ENCODE measurements at regions not wholly inside any gene's neighbourhood (a gene's known extent, or its start where the extent isn't known, plus 50 kb on each side); places are given as distances from the start of the nearest gene placed in this dataset.

DNA sequence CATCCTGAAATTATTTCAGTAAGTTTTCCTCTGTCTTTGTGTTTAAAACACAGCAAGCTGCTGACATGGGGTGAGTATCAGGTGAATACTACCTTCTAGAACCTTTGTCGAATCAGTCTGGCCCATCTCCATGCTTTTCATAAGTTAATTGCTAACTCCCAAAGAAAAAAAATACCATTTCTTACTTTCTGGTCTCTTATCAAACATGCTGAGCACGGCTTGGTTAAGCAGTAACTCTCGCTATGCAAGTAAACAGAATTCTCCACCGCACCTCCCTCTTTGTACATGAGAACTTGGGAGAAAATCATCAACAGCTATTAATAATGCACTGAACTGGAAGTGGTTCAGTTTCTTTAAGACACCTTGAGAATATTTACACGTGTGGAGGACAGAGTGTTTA lies 88.6 kb downstream of the FGF9 start:
- Histone ChIP-seq H2BK15ac (ENCODE audit: low read length) (no peak overlapping the region), H3K56ac (replicated peaks; ENCODE audit: insufficient read length, low read depth, low read length) (no peak overlapping the region), H2BK12ac (ENCODE audit: low read depth, low read length) (no peak overlapping the region), H3K4me2 (ENCODE audit: insufficient read depth in 1 of 2, low read depth in 2 of 2, low read length in 2 of 2) (no peak overlapping the region), H3K9ac (replicated peaks in 1 of 4; ENCODE audit: extremely low read depth in 1 of 4, low read depth in 3 of 4, low read length in 3 of 4) (no peak overlapping the region), H3K23me2 (ENCODE audit: low read depth, low read length) (no peaks in the 10 kb centered on the region), H3K27me3 (replicated peaks in 1 of 4; ENCODE audit: control insufficient read depth in 3 of 4, extremely low read depth in 1 of 4, insufficient read depth in 3 of 4, low read length in 3 of 4) (no peaks in the 10 kb centered on the region), H4K5ac (ENCODE audit: insufficient read length, low read depth, low read length) (no peak overlapping the region), H3K79me2 (ENCODE audit: control insufficient read depth in 1 of 2, insufficient read depth in 2 of 2, low read length in 2 of 2) (no peaks in the 10 kb centered on the region), H4K8ac (ENCODE audit: extremely low read depth, insufficient read depth, low read length) (no peak overlapping the region), H2AK5ac (ENCODE audit: low read depth, low read length) (no peak overlapping the region), H3K18ac (ENCODE audit: extremely low read depth, low read length) (no peak overlapping the region), H3K4ac (replicated peaks; ENCODE audit: insufficient read length, low read depth, low read length) (no peak overlapping the region), H4K20me1 (replicated peaks in 1 of 2; ENCODE audit: control insufficient read depth in 1 of 2, insufficient read depth in 2 of 2, low read length in 2 of 2) (no peaks in the 10 kb centered on the region), H3K36me3 (ENCODE audit: control insufficient read depth in 2 of 4, insufficient read depth in 4 of 4, low read length in 3 of 4) (no peaks in the 10 kb centered on the region), H3K14ac (ENCODE audit: insufficient read length) (no peak overlapping the region), H2BK120ac (replicated peaks; ENCODE audit: low read depth, low read length) (no peak overlapping the region), H3K79me1 (ENCODE audit: low read depth, low read length) (no peaks in the 10 kb centered on the region), H3K23ac (ENCODE audit: insufficient read length) (no peak overlapping the region), H3K9me3 (ENCODE audit: insufficient read depth in 2 of 2, low read depth in 1 of 2, low read length in 1 of 2) (no peaks in the 10 kb centered on the region), H3K4me1 (replicated peaks in 1 of 4; ENCODE audit: control insufficient read depth in 3 of 4, insufficient read depth in 4 of 4, low read length in 3 of 4) (peaks cover 0 to 15% (median 1%) of the 10 kb centered on the region in 4 experiments; a peak in 2 of 7 replicates), H4K91ac (replicated peaks; ENCODE audit: insufficient read length, low read length) (no peak overlapping the region), H3K4me3 (ENCODE audit: extremely low read depth in 1 of 4, insufficient read depth in 2 of 4, low read depth in 3 of 4, low read length in 4 of 4) (no peak overlapping the region), H3K27ac (ENCODE audit: low read depth, low read length) (no peak overlapping the region), H2AFZ (ENCODE audit: low read length) (no peak overlapping the region), H2BK5ac (ENCODE audit: low read depth, low read length) (no peak overlapping the region), H2BK20ac (ENCODE audit: low read length) (no peak overlapping the region)
- ChIA-PET CTCF (ENCODE audit: partially characterized antibody) (interaction anchor here (2.1 kb wide), 1 partner anchor 83 kb away, joined by 7 read pairs; no protein-coding TSS in a partner anchor), POLR2A (ENCODE audit: partially characterized antibody) (no interaction called here)
- FAIRE-seq, result no peak
- DNase-seq (ENCODE audit: low read depth in 1 of 2, low spot score in 2 of 2), result no peak
- WGBS, 2 experiments (ENCODE audit: extremely low coverage in 1 of 2, insufficient coverage in 1 of 2, insufficient read length in 1 of 2, insufficient replicate concordance in 2 of 2, low coverage in 1 of 2, low lambda C conversion rate in 2 of 2, missing lambda C conversion rate in 1 of 2), result 87% methylated on average over 5 of the region's 5 CpGs; no CpG with 5 or more reads in 1 of the 2 experiments
- no peak for TF ChIP-seq SRF (IDR thresholded peaks at IDR 0.05; ENCODE audit: low read depth, low read length)
- TF ChIP-seq, protein P1, sequence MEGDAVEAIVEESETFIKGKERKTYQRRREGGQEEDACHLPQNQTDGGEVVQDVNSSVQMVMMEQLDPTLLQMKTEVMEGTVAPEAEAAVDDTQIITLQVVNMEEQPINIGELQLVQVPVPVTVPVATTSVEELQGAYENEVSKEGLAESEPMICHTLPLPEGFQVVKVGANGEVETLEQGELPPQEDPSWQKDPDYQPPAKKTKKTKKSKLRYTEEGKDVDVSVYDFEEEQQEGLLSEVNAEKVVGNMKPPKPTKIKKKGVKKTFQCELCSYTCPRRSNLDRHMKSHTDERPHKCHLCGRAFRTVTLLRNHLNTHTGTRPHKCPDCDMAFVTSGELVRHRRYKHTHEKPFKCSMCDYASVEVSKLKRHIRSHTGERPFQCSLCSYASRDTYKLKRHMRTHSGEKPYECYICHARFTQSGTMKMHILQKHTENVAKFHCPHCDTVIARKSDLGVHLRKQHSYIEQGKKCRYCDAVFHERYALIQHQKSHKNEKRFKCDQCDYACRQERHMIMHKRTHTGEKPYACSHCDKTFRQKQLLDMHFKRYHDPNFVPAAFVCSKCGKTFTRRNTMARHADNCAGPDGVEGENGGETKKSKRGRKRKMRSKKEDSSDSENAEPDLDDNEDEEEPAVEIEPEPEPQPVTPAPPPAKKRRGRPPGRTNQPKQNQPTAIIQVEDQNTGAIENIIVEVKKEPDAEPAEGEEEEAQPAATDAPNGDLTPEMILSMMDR (IDR thresholded peaks at IDR 0.05; ENCODE audit: control extremely low read depth in 1 of 3, insufficient read depth in 1 of 3, low read depth in 1 of 3, low read length in 3 of 3), result no peak
- TF ChIP-seq SAP30 (IDR thresholded peaks at IDR 0.05; ENCODE audit: insufficient read depth, insufficient replicate concordance, low read length), result no peak
- TF ChIP-seq ASH2L (IDR thresholded peaks at IDR 0.05; ENCODE audit: low read length), result no peak
- TF ChIP-seq TAF7 (optimal IDR thresholded peaks at IDR 0.05; ENCODE audit: borderline replicate concordance, low read depth, low read length), result no peak
- TF ChIP-seq GTF2F1 (IDR thresholded peaks at IDR 0.05; ENCODE audit: borderline replicate concordance, low read depth, low read length), result no peak
- TF ChIP-seq NRF1 (IDR thresholded peaks at IDR 0.05; ENCODE audit: low read depth, low read length), result no peak
- TF ChIP-seq BCL11A (IDR thresholded peaks at IDR 0.05; ENCODE audit: low read depth in 2 of 2, low read length in 2 of 2), result no peak
- no peak for TF ChIP-seq FOSL1 (IDR thresholded peaks at IDR 0.05; ENCODE audit: insufficient read depth, low read depth, low read length)
- no peak for TF ChIP-seq CTBP2 (IDR thresholded peaks at IDR 0.05; ENCODE audit: borderline replicate concordance, insufficient read depth, insufficient read length, low read length)
- no peak for TF ChIP-seq BRCA1 (IDR thresholded peaks at IDR 0.05; ENCODE audit: low read depth, low read length)
- no peak for TF ChIP-seq KDM5A (IDR thresholded peaks at IDR 0.05; ENCODE audit: low read length)
- TF ChIP-seq CREB1 (IDR thresholded peaks at IDR 0.05), result no peak
